A673 (cell line): ENCODE measurements at regions not wholly inside any gene's neighbourhood (a gene's known extent, or its start where the extent isn't known, plus 50 kb on each side); places are given as distances from the start of the nearest gene placed in this dataset.
A peak's percentile ranks its signal among the peaks of the same experiment; 100 is the strongest.

Experiments
- BruUV-seq: library from RNA; stranded (reverse); fragments of 400-500 nt; replicated peaks from 2 replicates; lab custom pipeline; 2021; lab: Mats Ljungman, UMichigan
- CTCF ChIA-PET: fragments of 300-600 bp; sonication (Branson Sonifier 250); formaldehyde crosslinking; loops from one replicate; lab custom pipeline; 2022; ENCODE audit warnings: antibody characterized with exemption; lab: Charles Lee
- POLR2A ChIA-PET: fragments of 300-600 bp; sonication (Branson Sonifier 250); formaldehyde crosslinking; loops from one replicate; lab custom pipeline; 2022; ENCODE audit warnings: antibody characterized with exemption; ENCODE audit not compliant: low non-redundant PET; lab: Charles Lee
- DNase-seq: peaks from one replicate; pipeline ENCODE4 v3.0.0-alpha.2; 2015; ENCODE audit warnings: low spot score
- H3K27ac ChIP-seq: fragments of 200-600 bp; sonication (generic); 2 replicates; pipeline ENCODE4 v1.5.1; 2016; ENCODE audit warnings: mixed run types, low read depth, mild to moderate bottlenecking, mixed read lengths, antibody characterized with exemption, low read length; ENCODE audit not compliant: poor library complexity, severe bottlenecking
- H3K27me3 ChIP-seq: fragments of 200-600 bp; sonication (generic); replicated peaks from 2 replicates; pipeline ENCODE4 v1.6.1; 2017; ENCODE audit warnings: mixed run types, low read depth, mild to moderate bottlenecking, mixed read lengths, antibody characterized with exemption, low read length; ENCODE audit not compliant: insufficient read depth, poor library complexity
- H3K36me3 ChIP-seq: fragments of 200-600 bp; sonication (generic); 2 replicates; pipeline ENCODE4 v1.6.1; 2016; ENCODE audit warnings: mixed run types, mild to moderate bottlenecking, mixed read lengths, antibody characterized with exemption, low read length; ENCODE audit not compliant: insufficient read depth, poor library complexity, severe bottlenecking
- H3K4me1 ChIP-seq: fragments of 200-600 bp; sonication (generic); 2 replicates; pipeline ENCODE4 v1.6.1; 2017; ENCODE audit warnings: mixed run types, mild to moderate bottlenecking, mixed read lengths, antibody characterized with exemption, low read length; ENCODE audit not compliant: insufficient read depth, poor library complexity, severe bottlenecking
- H3K4me3 ChIP-seq: fragments of 200-600 bp; sonication (generic); 2 replicates; pipeline ENCODE4 v1.5.1; 2016; ENCODE audit warnings: low read depth, mixed run types, mild to moderate bottlenecking, mixed read lengths, low read length; ENCODE audit not compliant: poor library complexity, severe bottlenecking
- H3K9me3 ChIP-seq: fragments of 200-600 bp; sonication (generic); 2 replicates; pipeline ENCODE4 v1.6.1; 2016; ENCODE audit warnings: mixed run types, low read depth, mild to moderate bottlenecking, mixed read lengths, antibody characterized with exemption, low read length; ENCODE audit not compliant: poor library complexity, severe bottlenecking
- EZH2 ChIP-seq: fragments of 200-600 bp; sonication (generic); IDR thresholded peaks from 2 replicates; pipeline ENCODE4 v1.6.1; 2017; ENCODE audit warnings: borderline replicate concordance, low read depth, mild to moderate bottlenecking, mixed read lengths, antibody characterized with exemption, low read length; ENCODE audit not compliant: poor library complexity, severe bottlenecking
- intact Hi-C: fragments of 100-400 bp; cut with micrococcal nuclease; formaldehyde crosslinking; loops from one replicate; pipeline ENCODE4 v1.10.0; 2022; ENCODE audit not compliant: unreplicated experiment
- TF ChIP-seq, protein P1 (sequence below): fragments of 300-800, 200-600 bp; sonication (generic); conservative IDR thresholded peaks from 2 replicates; pipeline ENCODE4 v1.5.1; 2017; ENCODE audit warnings: low read depth, mild to moderate bottlenecking, antibody characterized with exemption, low read length, moderate library complexity, mixed read lengths

DNA sequence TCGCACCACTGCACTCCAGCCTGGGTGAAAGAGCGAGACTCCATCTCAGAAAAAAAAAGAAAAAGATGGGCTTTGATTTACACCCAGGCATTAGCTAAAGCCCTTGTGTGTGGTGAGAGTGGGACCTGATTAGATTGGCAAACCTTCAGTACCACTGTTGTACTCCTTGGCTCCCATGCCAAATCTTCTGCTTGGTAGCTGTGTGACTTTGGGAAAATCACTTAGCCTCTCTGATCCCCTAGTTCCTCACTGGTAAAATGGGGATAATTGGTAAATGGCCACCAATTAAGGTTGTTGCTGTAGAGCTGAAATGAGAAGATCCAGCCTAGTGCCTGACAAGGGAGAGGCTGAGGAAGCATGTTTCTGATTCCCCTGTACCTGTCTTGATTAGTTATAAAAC, 63.7 kb downstream of the SLC25A47 start:
- DNase-seq, result no peak
- Histone ChIP-seq H3K4me1 (peaks cover 57% of the 10 kb centered on the region), H3K9me3 (no peaks in the 10 kb centered on the region), H3K4me3 (no peak overlapping the region), H3K27me3 (no peaks in the 10 kb centered on the region), H3K36me3 (no peaks in the 10 kb centered on the region), H3K27ac (peak overlapping the region; percentile 59)
- ChIA-PET POLR2A (no interaction called here), CTCF (interaction anchor here (1.1 kb wide), 1 partner anchor 259 kb away, joined by 5 read pairs; no protein-coding TSS in a partner anchor)
- no peak for TF ChIP-seq EZH2
- TF ChIP-seq, protein P1, sequence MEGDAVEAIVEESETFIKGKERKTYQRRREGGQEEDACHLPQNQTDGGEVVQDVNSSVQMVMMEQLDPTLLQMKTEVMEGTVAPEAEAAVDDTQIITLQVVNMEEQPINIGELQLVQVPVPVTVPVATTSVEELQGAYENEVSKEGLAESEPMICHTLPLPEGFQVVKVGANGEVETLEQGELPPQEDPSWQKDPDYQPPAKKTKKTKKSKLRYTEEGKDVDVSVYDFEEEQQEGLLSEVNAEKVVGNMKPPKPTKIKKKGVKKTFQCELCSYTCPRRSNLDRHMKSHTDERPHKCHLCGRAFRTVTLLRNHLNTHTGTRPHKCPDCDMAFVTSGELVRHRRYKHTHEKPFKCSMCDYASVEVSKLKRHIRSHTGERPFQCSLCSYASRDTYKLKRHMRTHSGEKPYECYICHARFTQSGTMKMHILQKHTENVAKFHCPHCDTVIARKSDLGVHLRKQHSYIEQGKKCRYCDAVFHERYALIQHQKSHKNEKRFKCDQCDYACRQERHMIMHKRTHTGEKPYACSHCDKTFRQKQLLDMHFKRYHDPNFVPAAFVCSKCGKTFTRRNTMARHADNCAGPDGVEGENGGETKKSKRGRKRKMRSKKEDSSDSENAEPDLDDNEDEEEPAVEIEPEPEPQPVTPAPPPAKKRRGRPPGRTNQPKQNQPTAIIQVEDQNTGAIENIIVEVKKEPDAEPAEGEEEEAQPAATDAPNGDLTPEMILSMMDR, result no peak
- no TSS peak for BruUV-seq
- intact Hi-C loops, result loop anchor here (5.0 to 10.0 kb wide), 2 partner anchors 138 to 440 kb away; partner anchors contain the start of gene MEG3

DNA sequence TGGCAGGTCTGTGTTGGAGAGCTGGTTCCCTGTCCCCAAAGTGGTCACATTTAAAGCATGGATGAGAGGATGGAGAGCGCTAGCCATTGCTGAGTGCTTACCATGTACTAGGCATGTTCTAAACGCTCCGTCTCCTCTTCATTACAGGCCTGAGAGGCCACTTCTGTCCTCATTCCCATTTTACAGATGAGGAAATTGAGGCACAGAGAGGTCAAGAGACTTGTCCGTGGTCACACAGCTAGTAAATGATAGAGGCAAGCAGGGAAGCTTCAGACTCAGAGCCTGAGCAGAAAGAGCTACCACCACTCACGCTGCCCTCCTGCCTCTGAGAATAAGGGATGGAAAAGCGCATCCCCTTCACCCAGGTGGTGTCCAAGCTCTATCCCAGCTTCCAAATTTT, 64.3 kb downstream of the SLC25A47 start:
- TF ChIP-seq, protein P1, result no peak
- no peak for TF ChIP-seq EZH2
- Histone ChIP-seq H3K4me3 (no peak overlapping the region), H3K9me3 (no peaks in the 10 kb centered on the region), H3K27ac (no peak overlapping the region), H3K4me1 (peaks cover 63% of the 10 kb centered on the region), H3K27me3 (no peaks in the 10 kb centered on the region), H3K36me3 (no peaks in the 10 kb centered on the region)
- DNase-seq, result no peak
- intact Hi-C loops, result loop anchor here (5.0 to 10.0 kb wide), 2 partner anchors 137 to 440 kb away; partner anchors contain the start of gene MEG3
- no TSS peak for BruUV-seq
- ChIA-PET CTCF (interaction anchor here (1.1 kb wide), 1 partner anchor 258 kb away, joined by 5 read pairs; no protein-coding TSS in a partner anchor), POLR2A (interaction anchor here (0.5 kb wide), 1 partner anchor 338 kb away, joined by 10 read pairs; no protein-coding TSS in a partner anchor)

DNA sequence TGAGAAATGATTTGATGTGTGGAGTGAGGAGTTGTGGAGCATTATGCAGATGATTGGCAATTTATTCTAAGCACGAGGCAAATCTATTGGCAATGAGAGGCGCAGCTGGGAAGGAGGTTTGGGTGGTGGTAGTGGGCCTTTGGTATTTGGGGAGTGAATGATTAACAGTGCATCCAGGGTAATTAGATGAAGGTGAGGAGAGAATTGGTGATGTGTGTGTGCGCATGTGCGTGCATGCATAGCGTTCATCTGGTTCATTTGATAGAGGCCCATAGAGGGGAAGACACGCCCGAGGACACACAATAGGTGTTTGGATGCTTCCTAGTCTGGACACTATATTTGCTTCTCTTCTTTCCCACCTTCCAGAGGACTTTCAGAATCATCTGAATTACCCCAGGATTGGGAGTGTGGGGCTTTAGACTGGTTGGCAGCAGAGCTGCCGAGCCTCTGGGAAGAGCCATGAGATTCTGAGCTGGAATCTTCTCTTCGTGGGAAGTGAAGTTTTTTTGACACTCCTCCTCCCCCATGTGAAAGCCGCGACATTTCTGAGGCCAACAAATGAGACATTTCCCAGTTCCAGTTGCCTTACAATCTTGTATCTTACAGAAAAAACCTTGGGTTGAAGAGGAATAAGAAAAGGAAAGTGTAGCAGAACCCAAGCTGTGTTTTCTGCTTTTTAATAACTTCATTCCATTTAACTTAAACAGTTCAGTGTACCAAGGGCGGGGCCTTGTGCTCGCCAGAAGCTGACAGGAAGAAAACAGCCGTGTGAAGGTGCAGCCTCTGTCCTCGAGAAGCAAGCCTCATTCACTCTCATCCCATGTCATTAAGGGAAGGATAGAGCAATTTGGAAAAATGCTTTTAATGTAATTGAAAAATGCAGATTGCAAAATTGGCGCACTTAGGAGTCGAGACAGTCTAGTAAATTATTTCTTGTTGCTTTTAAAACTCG, 65.2 kb downstream of the SLC25A47 start:
- H3K27ac ChIP-seq, result no peak overlapping the region
- no TSS peak for BruUV-seq
- peaks cover 71% of the 10 kb centered on the region for H3K4me1 ChIP-seq
- no peak for DNase-seq
- H3K27me3 ChIP-seq, result no peaks in the 10 kb centered on the region
- H3K36me3 ChIP-seq, result no peaks in the 10 kb centered on the region
- H3K9me3 ChIP-seq, result no peaks in the 10 kb centered on the region
- TF ChIP-seq, protein P1, result no peak
- TF ChIP-seq EZH2, result no peak
- ChIA-PET CTCF (interaction anchor here (1.1 kb wide), 1 partner anchor 257 kb away, joined by 5 read pairs; no protein-coding TSS in a partner anchor), POLR2A (no interaction called here)
- H3K4me3 ChIP-seq, result no peak overlapping the region
- intact Hi-C loops, result loop anchor here (5.0 to 10.0 kb wide), 2 partner anchors 136 to 439 kb away; partner anchors contain the start of gene MEG3
